ENCODE measurements at regions not wholly inside any gene's neighbourhood (a gene's known extent, or its start where the extent isn't known, plus 50 kb on each side); places are given as distances from the start of the nearest gene placed in this dataset.

- TF ChIP-seq CTCF (IDR thresholded peaks at IDR 0.05; ENCODE audit: extremely low read depth in 1 of 2, insufficient read depth in 1 of 2, low read depth in 1 of 2, low read length in 2 of 2) (no peak), POLR2A (IDR thresholded peaks at IDR 0.05; ENCODE audit: low read depth, low read length) (no peak), EZH2 (IDR thresholded peaks at IDR 0.05; ENCODE audit: borderline replicate concordance, low read depth, low read length, severe bottlenecking) (no peak), POLR2AphosphoS5 (IDR thresholded peaks at IDR 0.05; ENCODE audit: insufficient read depth, low read depth, low read length) (no peak)
Observed at GRCh38 chr7:24197852-24198251, 86.1 kb upstream of the NPY start.

Data from endothelial cell of umbilical vein (primary cell).